Endothelial cell (in vitro differentiated cells): ENCODE measurements at regions not wholly inside any gene's neighbourhood (a gene's known extent, or its start where the extent isn't known, plus 50 kb on each side); places are given as distances from the start of the nearest gene placed in this dataset.
"Not testable (repeated sequence)": the region's sequence is repeated elsewhere in the genome, so short reads cannot be mapped to it uniquely, and the experiment has no call there.

Source experiments
- DNase-seq: peaks from one replicate; pipeline ENCODE4 v3.0.0; 2021; ENCODE audit warnings: low spot score
- H3K27ac Mint-ChIP-seq: one replicate; pipeline ENCODE4 v1.8.0; 2021; ENCODE audit warnings: mixed read lengths, inconsistent platforms; ENCODE audit not compliant: unreplicated experiment
- H3K27me3 Mint-ChIP-seq: one replicate; pipeline ENCODE4 v1.8.0; 2021; ENCODE audit warnings: mild to moderate bottlenecking, moderate library complexity, mixed read lengths, inconsistent platforms; ENCODE audit not compliant: unreplicated experiment
- H3K36me3 Mint-ChIP-seq: one replicate; pipeline ENCODE4 v1.8.0; 2021; ENCODE audit warnings: mild to moderate bottlenecking, low read depth, mixed read lengths, inconsistent platforms; ENCODE audit not compliant: unreplicated experiment
- H3K4me1 Mint-ChIP-seq: one replicate; pipeline ENCODE4 v1.8.0; 2021; ENCODE audit warnings: mild to moderate bottlenecking, mixed read lengths, inconsistent platforms; ENCODE audit not compliant: unreplicated experiment
- H3K4me3 Mint-ChIP-seq: one replicate; pipeline ENCODE4 v1.8.0; 2021; ENCODE audit warnings: mild to moderate bottlenecking, mixed read lengths, inconsistent platforms; ENCODE audit not compliant: unreplicated experiment
- H3K9me3 Mint-ChIP-seq: one replicate; pipeline ENCODE4 v1.8.0; 2021; ENCODE audit warnings: mixed read lengths, inconsistent platforms; ENCODE audit not compliant: unreplicated experiment
- CTCF ChIP-seq: fragments of 200-600 bp; sonication (generic); IDR thresholded peaks from one replicate; pipeline ENCODE4 v1.5.0; 2021; ENCODE audit warnings: antibody characterized with exemption; ENCODE audit not compliant: unreplicated experiment

- H3K4me3 Mint-ChIP-seq = no peak overlapping the region
- no peak for TF ChIP-seq CTCF
- H3K27ac Mint-ChIP-seq = no peak overlapping the region
- H3K4me1 Mint-ChIP-seq = no peaks in the 10 kb centered on the region
- H3K9me3 Mint-ChIP-seq = no peaks in the 10 kb centered on the region
- H3K36me3 Mint-ChIP-seq = no peaks in the 10 kb centered on the region
- no peaks in the 10 kb centered on the region for H3K27me3 Mint-ChIP-seq
- no peak for DNase-seq
Observed at GRCh38 chr11:21710809-21711208, 482.1 kb upstream of the ANO5 start.

- no peaks in the 10 kb centered on the region for H3K36me3 Mint-ChIP-seq
- H3K4me3 Mint-ChIP-seq = no peak overlapping the region
- DNase-seq = no peak
- H3K4me1 Mint-ChIP-seq = no peaks in the 10 kb centered on the region
- no peaks in the 10 kb centered on the region for H3K27me3 Mint-ChIP-seq
- H3K9me3 Mint-ChIP-seq = no peaks in the 10 kb centered on the region
- no peak for TF ChIP-seq CTCF
- no peak overlapping the region for H3K27ac Mint-ChIP-seq
Observed at GRCh38 chr11:21711341-21711740, 481.5 kb upstream of the ANO5 start.

GRCh38 chr11:21723678-21724077, 469.2 kb upstream of the ANO5 start:
- H3K27me3 Mint-ChIP-seq = peaks cover 2% of the 10 kb centered on the region
- no peak overlapping the region for H3K27ac Mint-ChIP-seq
- H3K36me3 Mint-ChIP-seq = no peaks in the 10 kb centered on the region
- no peaks in the 10 kb centered on the region for H3K4me1 Mint-ChIP-seq
- H3K9me3 Mint-ChIP-seq = no peaks in the 10 kb centered on the region
- H3K4me3 Mint-ChIP-seq = no peak overlapping the region
- TF ChIP-seq CTCF = no peak
- DNase-seq = no peak

GRCh38 chr11:21727102-21727501, 465.8 kb upstream of the ANO5 start:
- no peaks in the 10 kb centered on the region for H3K4me1 Mint-ChIP-seq
- H3K4me3 Mint-ChIP-seq = no peak overlapping the region
- H3K36me3 Mint-ChIP-seq = no peaks in the 10 kb centered on the region
- H3K27me3 Mint-ChIP-seq = peaks cover 4% of the 10 kb centered on the region
- no peak for DNase-seq
- TF ChIP-seq CTCF = no peak
- H3K9me3 Mint-ChIP-seq = no peaks in the 10 kb centered on the region
- no peak overlapping the region for H3K27ac Mint-ChIP-seq

- no peak for DNase-seq
- Mint-ChIP-seq H3K27me3 (no peaks in the 10 kb centered on the region), H3K4me1 (no peaks in the 10 kb centered on the region), H3K36me3 (no peaks in the 10 kb centered on the region), H3K27ac (no peak overlapping the region), H3K9me3 (no peaks in the 10 kb centered on the region), H3K4me3 (no peak overlapping the region)
- TF ChIP-seq CTCF = no peak
Observed at GRCh38 chr11:21736404-21736803, 456.5 kb upstream of the ANO5 start.

GRCh38 chr11:21752475-21753243, 440.2 kb upstream of the ANO5 start:
- H3K36me3 Mint-ChIP-seq = not testable (repeated sequence)

GRCh38 chr11:21753244-21753767, 439.6 kb upstream of the ANO5 start:
- H3K4me3 Mint-ChIP-seq, H3K4me1 Mint-ChIP-seq, H3K27me3 Mint-ChIP-seq, H3K9me3 Mint-ChIP-seq, H3K27ac Mint-ChIP-seq, H3K36me3 Mint-ChIP-seq, DNase-seq: not testable (repeated sequence)

More at GRCh38 chr11:21752475-21753243, 440.2 kb upstream of the ANO5 start:
- DNase-seq, H3K4me3 Mint-ChIP-seq, H3K27me3 Mint-ChIP-seq, H3K9me3 Mint-ChIP-seq, H3K4me1 Mint-ChIP-seq, H3K27ac Mint-ChIP-seq: not testable (repeated sequence)
